Activated CD4-positive, alpha-beta T cell treated with anti-CD3 and anti-CD28 coated beads for 36 hours (primary cell): ENCODE measurements at regions not wholly inside any gene's neighbourhood (a gene's known extent, or its start where the extent isn't known, plus 50 kb on each side); places are given as distances from the start of the nearest gene placed in this dataset.
"Not testable (repeated sequence)": the region's sequence is repeated elsewhere in the genome, so short reads cannot be mapped to it uniquely, and the experiment has no call there.

ENCODE experiments used
- ATAC-seq: fragments of 200-7000 bp; cut with Tn5 transposase; one replicate; pipeline ENCODE4 v1.10.0; 2021; ENCODE audit warnings: mild to moderate bottlenecking, moderate library complexity
- CTCF ChIA-PET: fragments of 350-600 bp; sonication (Branson Sonifier 250); formaldehyde crosslinking; loops from one replicate; lab custom pipeline; 2021; ENCODE audit warnings: antibody characterized with exemption; lab: Charles Lee
- POLR2A ChIA-PET: fragments of 350-600 bp; sonication (Branson Sonifier 250); formaldehyde crosslinking; loops from one replicate; lab custom pipeline; 2021; ENCODE audit warnings: antibody characterized with exemption, inconsistent platforms; lab: Charles Lee
- DNase-seq: peaks from one replicate; pipeline ENCODE4 v3.0.0-alpha.2; 2020
- H3K27ac Mint-ChIP-seq: one replicate; pipeline ENCODE4 v1.8.0; 2021; ENCODE audit warnings: mixed read lengths
- H3K27me3 Mint-ChIP-seq: one replicate; pipeline ENCODE4 v1.8.0; 2021; ENCODE audit warnings: mixed read lengths
- H3K36me3 Mint-ChIP-seq: one replicate; pipeline ENCODE4 v1.8.0; 2021; ENCODE audit warnings: low read depth, mixed read lengths
- H3K4me1 Mint-ChIP-seq: one replicate; pipeline ENCODE4 v1.8.0; 2021; ENCODE audit warnings: mixed read lengths
- H3K4me3 Mint-ChIP-seq: one replicate; pipeline ENCODE4 v1.8.0; 2021; ENCODE audit warnings: mild to moderate bottlenecking, moderate library complexity, mixed read lengths
- H3K9me3 Mint-ChIP-seq: one replicate; pipeline ENCODE4 v1.8.0; 2021; ENCODE audit warnings: low read depth, mixed read lengths
- intact Hi-C, 2 experiments: fragments of 100-400 bp; cut with DNase I in 1 of 2; cut with micrococcal nuclease in 1 of 2; formaldehyde crosslinking; loops; one replicate each; pipeline versions ENCODE4 v1.14.2 to v1.15.1; 2022 to 2024; cut with DNase I, micrococcal nuclease

DNA sequence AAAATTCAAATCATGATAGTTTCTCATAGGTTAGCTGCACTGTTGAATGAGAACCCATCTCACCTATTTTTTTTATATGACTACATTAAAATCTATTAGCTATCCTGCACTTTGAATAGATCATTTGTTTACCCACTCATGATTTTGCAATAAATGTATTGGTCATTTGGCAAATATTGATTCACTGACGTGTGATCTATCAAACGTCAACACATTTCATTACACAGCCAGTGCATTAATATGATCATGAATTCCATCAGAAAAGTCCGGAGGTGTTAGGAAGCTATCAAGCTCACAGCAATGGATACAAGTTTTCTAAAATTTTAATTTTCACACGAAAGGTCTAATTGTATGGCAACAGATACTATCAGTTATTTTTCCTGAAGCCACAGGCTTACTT is 128.2 kb upstream of the ID2 start:
- intact Hi-C loops = no loop called here
- H3K27ac Mint-ChIP-seq = no peak overlapping the region
- DNase-seq (no peak), ATAC-seq (no peak)
- peaks cover 2% of the 10 kb centered on the region for H3K27me3 Mint-ChIP-seq
- POLR2A ChIA-PET = interaction anchor here (1.1 kb wide), 1 partner anchor 10 kb away, joined by 3 read pairs; no protein-coding TSS in a partner anchor
- CTCF ChIA-PET = interaction anchor here (0.6 to 1.5 kb wide), 6 partner anchors 23 to 683 kb away, joined by 3 to 4 read pairs (median 3); no protein-coding TSS in a partner anchor
- H3K9me3 Mint-ChIP-seq = peaks cover 10% of the 10 kb centered on the region
- peaks cover 10% of the 10 kb centered on the region for H3K4me1 Mint-ChIP-seq
- peaks cover 3% of the 10 kb centered on the region for H3K36me3 Mint-ChIP-seq
- H3K4me3 Mint-ChIP-seq = no peak overlapping the region

- peaks cover 10% of the 10 kb centered on the region for H3K4me1 Mint-ChIP-seq
- ATAC-seq (no peak), DNase-seq (no peak)
- no peak overlapping the region for H3K4me3 Mint-ChIP-seq
- intact Hi-C loops = no loop called here
- H3K36me3 Mint-ChIP-seq = peaks cover 4% of the 10 kb centered on the region
- POLR2A ChIA-PET = interaction anchor here (1.1 kb wide), 1 partner anchor 11 kb away, joined by 3 read pairs; no protein-coding TSS in a partner anchor
- H3K27me3 Mint-ChIP-seq = peaks cover 2% of the 10 kb centered on the region
- CTCF ChIA-PET = interaction anchor here (0.6 kb wide), 1 partner anchor 684 kb away, joined by 3 read pairs; no protein-coding TSS in a partner anchor
- peaks cover 17% of the 10 kb centered on the region for H3K9me3 Mint-ChIP-seq
- no peak overlapping the region for H3K27ac Mint-ChIP-seq
Measured at GRCh38 chr2:8554296-8554806, 127.5 kb upstream of the ID2 start.

DNA sequence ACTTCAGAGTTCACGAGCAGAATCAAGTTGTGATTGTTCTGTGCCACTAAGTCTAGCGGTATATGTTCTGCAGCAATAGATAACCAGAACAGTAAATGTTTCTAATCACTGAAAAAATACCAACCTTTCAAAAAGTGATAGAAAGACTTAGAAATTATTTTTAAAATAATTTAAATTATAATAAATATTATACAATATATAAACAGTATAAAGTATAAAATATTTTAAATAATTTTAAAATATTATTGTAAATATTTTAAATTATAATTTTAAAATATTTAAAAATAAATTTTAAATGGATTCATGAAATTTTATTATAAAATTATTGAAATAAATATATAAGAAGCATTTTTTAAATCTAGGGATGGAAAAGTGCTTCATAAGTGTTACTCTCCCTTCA is 126.3 kb upstream of the ID2 start:
- intact Hi-C loops = no loop called here
- CTCF ChIA-PET = no interaction called here
- Mint-ChIP-seq H3K4me3 (no peak overlapping the region), H3K9me3 (peaks cover 18% of the 10 kb centered on the region), H3K27me3 (peaks cover 2% of the 10 kb centered on the region), H3K4me1 (peaks cover 10% of the 10 kb centered on the region), H3K27ac (no peak overlapping the region), H3K36me3 (peaks cover 4% of the 10 kb centered on the region)
- ATAC-seq (no peak), DNase-seq (no peak)
- POLR2A ChIA-PET = no interaction called here

- Mint-ChIP-seq H3K4me1 (no peaks in the 10 kb centered on the region), H3K27ac (no peak overlapping the region), H3K27me3 (no peaks in the 10 kb centered on the region), H3K36me3 (peaks cover 4% of the 10 kb centered on the region), H3K4me3 (no peak overlapping the region), H3K9me3 (peaks cover 31% of the 10 kb centered on the region)
- ChIA-PET POLR2A (no interaction called here), CTCF (no interaction called here)
- intact Hi-C loops = no loop called here
- DNase-seq (no peak), ATAC-seq (no peak)
Measured at GRCh38 chr2:8558096-8558495, 123.8 kb upstream of the ID2 start.

DNA sequence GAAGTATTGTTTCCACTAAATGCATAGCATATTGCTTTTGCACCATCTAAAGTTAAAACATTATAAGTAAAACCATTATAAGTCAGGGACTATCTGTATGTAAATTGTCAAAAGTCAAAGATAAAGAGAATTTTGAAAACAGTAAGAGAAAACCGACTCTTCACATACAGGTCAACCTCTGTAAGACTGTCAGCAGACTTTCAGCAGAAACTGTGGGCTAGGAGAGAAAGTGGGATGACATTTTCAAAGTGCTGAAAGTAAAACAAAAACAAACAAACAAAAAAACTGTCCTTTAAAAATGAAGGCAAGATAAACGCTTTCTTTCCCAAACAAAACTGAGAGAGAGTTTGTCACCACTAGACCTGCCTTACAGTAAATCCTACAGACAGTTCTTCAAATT is 122.9 kb upstream of the ID2 start:
- H3K36me3 Mint-ChIP-seq = peaks cover 4% of the 10 kb centered on the region
- no peaks in the 10 kb centered on the region for H3K27me3 Mint-ChIP-seq
- DNase-seq (no peak), ATAC-seq (no peak)
- ChIA-PET CTCF (no interaction called here), POLR2A (no interaction called here)
- H3K27ac Mint-ChIP-seq = no peak overlapping the region
- peaks cover 31% of the 10 kb centered on the region for H3K9me3 Mint-ChIP-seq
- H3K4me1 Mint-ChIP-seq = no peaks in the 10 kb centered on the region
- intact Hi-C loops = no loop called here
- H3K4me3 Mint-ChIP-seq = no peak overlapping the region

DNA sequence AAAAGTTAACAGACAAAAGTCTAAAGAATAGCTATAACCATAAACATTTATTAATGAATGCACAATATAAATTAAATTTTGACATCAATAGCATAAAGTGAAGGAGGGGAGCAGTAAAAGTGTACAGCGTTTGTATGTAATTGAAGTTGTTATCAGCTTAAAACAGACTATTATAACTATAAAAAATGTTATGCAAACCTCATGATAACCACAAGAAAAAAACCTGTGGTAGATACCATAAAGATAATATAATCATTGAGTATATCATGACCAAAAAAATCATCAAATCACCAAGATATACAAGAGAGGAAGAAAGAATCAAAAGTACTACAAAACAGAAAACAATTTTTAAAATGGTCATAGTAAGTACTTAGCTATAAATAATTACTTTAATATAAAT is 122.1 kb upstream of the ID2 start:
- intact Hi-C loops = no loop called here
- CTCF ChIA-PET = no interaction called here
- POLR2A ChIA-PET = no interaction called here

DNA sequence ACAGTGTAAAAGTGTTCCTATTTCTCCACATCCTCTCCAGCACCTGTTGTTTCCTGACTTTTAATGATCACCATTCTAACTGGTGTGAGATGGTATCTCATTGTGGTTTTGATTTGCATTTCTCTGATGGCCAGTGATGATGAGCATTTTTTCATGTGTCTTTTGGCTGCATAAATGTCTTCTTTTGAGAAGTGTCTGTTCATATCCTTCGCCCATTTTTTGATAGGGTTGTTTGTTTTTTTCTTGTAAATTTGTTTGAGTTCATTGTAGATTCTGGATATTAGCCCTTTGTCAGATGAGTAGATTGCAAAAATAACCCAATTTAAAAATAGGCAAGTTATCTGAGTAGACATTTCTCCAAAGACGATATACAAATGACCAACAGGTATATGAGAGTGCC is 120.2 kb upstream of the ID2 start:
- ATAC-seq, H3K4me1 Mint-ChIP-seq, H3K27me3 Mint-ChIP-seq, H3K4me3 Mint-ChIP-seq, H3K27ac Mint-ChIP-seq, H3K36me3 Mint-ChIP-seq, DNase-seq, POLR2A ChIA-PET, intact Hi-C loops, CTCF ChIA-PET: not testable (repeated sequence)
- peaks cover 26% of the 10 kb centered on the region for H3K9me3 Mint-ChIP-seq

More for the DNA sequence above, 122.1 kb upstream of the ID2 start:
- Mint-ChIP-seq H3K9me3 (peaks cover 31% of the 10 kb centered on the region), H3K27ac (no peak overlapping the region), H3K36me3 (peaks cover 4% of the 10 kb centered on the region), H3K4me3 (no peak overlapping the region), H3K4me1 (no peaks in the 10 kb centered on the region), H3K27me3 (no peaks in the 10 kb centered on the region)
- no peak for DNase-seq
- no peak for ATAC-seq

DNA sequence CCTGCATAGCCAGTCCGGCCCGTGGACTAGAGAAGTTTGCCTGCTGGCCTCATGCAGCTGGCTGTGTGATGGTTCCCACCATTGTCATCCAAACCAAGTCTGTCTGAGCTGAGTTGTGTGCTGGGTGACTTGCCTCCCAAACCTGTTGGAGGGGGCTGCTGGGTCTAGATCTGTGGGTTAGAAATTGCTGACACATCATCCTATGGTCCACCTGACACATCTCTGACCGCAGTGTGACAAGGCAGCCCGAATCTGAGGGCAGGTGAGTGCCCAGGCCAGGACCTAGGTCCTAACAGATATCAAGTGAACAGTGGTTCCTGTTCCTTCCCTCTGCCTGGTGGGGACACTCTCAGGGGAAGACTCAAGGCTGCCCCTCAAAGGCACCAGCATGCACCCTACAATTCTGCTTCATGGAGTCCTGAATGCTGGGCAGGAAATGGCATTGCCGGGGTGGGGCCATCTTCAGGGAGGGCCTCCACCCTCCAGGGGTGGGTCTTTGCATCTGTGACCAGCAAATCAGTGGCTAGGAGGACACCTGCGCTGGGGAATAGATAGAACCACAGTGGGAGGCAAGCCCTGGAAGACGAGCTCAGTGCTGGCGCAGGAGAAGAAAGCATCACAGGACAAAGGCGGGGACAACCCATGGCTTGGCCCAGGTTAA is 117.9 kb upstream of the ID2 start:
- Mint-ChIP-seq H3K27ac (no peak overlapping the region), H3K36me3 (no peaks in the 10 kb centered on the region), H3K4me1 (no peaks in the 10 kb centered on the region), H3K27me3 (no peaks in the 10 kb centered on the region), H3K4me3 (no peak overlapping the region), H3K9me3 (peaks cover 17% of the 10 kb centered on the region)
- ChIA-PET CTCF (no interaction called here), POLR2A (no interaction called here)
- no peak for DNase-seq
- ATAC-seq = no peak
- intact Hi-C loops = no loop called here

- no peaks in the 10 kb centered on the region for H3K36me3 Mint-ChIP-seq
- H3K4me3 Mint-ChIP-seq = no peak overlapping the region
- no peak for DNase-seq
- H3K9me3 Mint-ChIP-seq = peaks cover 13% of the 10 kb centered on the region
- CTCF ChIA-PET = no interaction called here
- POLR2A ChIA-PET = no interaction called here
- ATAC-seq = no peak
- H3K27me3 Mint-ChIP-seq = no peaks in the 10 kb centered on the region
- intact Hi-C loops = no loop called here
- no peaks in the 10 kb centered on the region for H3K4me1 Mint-ChIP-seq
- H3K27ac Mint-ChIP-seq = no peak overlapping the region
Measured at GRCh38 chr2:8564475-8564874, 117.4 kb upstream of the ID2 start.

GRCh38 chr2:8565399-8566154 is 116.3 kb upstream of the ID2 start:
- CTCF ChIA-PET = no interaction called here

GRCh38 chr2:8566155-8566670 is 115.6 kb upstream of the ID2 start:
- Mint-ChIP-seq H3K4me1 (no peaks in the 10 kb centered on the region), H3K4me3 (no peak overlapping the region), H3K36me3 (no peaks in the 10 kb centered on the region), H3K27me3 (no peaks in the 10 kb centered on the region), H3K9me3 (peaks cover 10% of the 10 kb centered on the region), H3K27ac (peak overlapping the region; percentile 31)
- POLR2A ChIA-PET = no interaction called here
- ATAC-seq (no peak), DNase-seq (no peak)
- CTCF ChIA-PET = no interaction called here
- intact Hi-C loops = no loop called here

More at GRCh38 chr2:8565399-8566154, 116.3 kb upstream of the ID2 start:
- no peak for ATAC-seq
- Mint-ChIP-seq H3K4me3 (no peak overlapping the region), H3K36me3 (no peaks in the 10 kb centered on the region), H3K27ac (no peak overlapping the region), H3K4me1 (no peaks in the 10 kb centered on the region), H3K27me3 (no peaks in the 10 kb centered on the region), H3K9me3 (peaks cover 12% of the 10 kb centered on the region)
- intact Hi-C loops = no loop called here
- POLR2A ChIA-PET = interaction anchor here (0.6 kb wide), 1 partner anchor 77 kb away, joined by 3 read pairs; no protein-coding TSS in a partner anchor
- DNase-seq = no peak
